ENCODE measurements at regions not wholly inside any gene's neighbourhood (a gene's known extent, or its start where the extent isn't known, plus 50 kb on each side); places are given as distances from the start of the nearest gene placed in this dataset.

- H3K4me3 ChIP-seq (replicated peaks in 1 of 4; ENCODE audit: control extremely low read depth in 1 of 4, insufficient read depth in 1 of 4, low read depth in 3 of 4, low read length in 4 of 4) = no peak overlapping the region
- H3K27ac ChIP-seq (ENCODE audit: insufficient read depth, low read length) = no peak overlapping the region
- DNase-seq (ENCODE audit: low read depth in 2 of 2) = no peak
Observed at GRCh38 chr3:78459796-78460195, 1308.0 kb downstream of the ROBO1 start.

DNA sequence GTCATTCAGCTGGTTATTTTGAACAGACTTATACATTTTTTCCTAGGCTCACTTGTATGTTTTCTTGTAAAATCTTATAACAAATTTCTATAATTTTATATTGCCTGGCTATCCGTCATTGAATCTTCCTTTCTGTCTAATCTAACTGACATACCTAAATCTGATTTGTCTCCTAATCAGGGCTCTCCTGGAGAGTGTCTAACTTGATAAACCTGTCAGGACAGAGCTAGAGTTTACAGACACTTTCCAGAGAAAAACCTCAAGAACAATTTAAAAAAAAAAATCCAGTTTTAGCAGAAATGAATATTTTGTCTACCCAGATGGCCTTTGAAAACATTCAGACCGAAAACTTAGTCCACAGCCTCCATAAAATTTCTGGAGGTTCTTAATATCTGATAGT is 1305.8 kb downstream of the ROBO1 start:
- H3K79me2 ChIP-seq (ENCODE audit: control insufficient read depth, insufficient read depth, low read length) = no peaks in the 10 kb centered on the region
- H2AFZ ChIP-seq (ENCODE audit: low read length) = no peak overlapping the region
- no peak overlapping the region for H3K27ac ChIP-seq (ENCODE audit: insufficient read depth, low read length)
- no peaks in the 10 kb centered on the region for H3K4me1 ChIP-seq (ENCODE audit: control insufficient read depth, extremely low read depth, insufficient read depth, low read length)
- no peaks in the 10 kb centered on the region for H3K9me3 ChIP-seq (ENCODE audit: control insufficient read depth, insufficient read depth, low read depth, low read length)
- H3K36me3 ChIP-seq (ENCODE audit: control insufficient read depth, insufficient read depth, low read length) = no peaks in the 10 kb centered on the region
- no peak overlapping the region for H3K4me2 ChIP-seq (ENCODE audit: extremely low read depth, insufficient read depth, low read length)
- TF ChIP-seq, protein P1, sequence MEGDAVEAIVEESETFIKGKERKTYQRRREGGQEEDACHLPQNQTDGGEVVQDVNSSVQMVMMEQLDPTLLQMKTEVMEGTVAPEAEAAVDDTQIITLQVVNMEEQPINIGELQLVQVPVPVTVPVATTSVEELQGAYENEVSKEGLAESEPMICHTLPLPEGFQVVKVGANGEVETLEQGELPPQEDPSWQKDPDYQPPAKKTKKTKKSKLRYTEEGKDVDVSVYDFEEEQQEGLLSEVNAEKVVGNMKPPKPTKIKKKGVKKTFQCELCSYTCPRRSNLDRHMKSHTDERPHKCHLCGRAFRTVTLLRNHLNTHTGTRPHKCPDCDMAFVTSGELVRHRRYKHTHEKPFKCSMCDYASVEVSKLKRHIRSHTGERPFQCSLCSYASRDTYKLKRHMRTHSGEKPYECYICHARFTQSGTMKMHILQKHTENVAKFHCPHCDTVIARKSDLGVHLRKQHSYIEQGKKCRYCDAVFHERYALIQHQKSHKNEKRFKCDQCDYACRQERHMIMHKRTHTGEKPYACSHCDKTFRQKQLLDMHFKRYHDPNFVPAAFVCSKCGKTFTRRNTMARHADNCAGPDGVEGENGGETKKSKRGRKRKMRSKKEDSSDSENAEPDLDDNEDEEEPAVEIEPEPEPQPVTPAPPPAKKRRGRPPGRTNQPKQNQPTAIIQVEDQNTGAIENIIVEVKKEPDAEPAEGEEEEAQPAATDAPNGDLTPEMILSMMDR (conservative IDR thresholded peaks at IDR 0.05 in 1 of 2, IDR thresholded peaks at IDR 0.05 in 1 of 2; ENCODE audit: low read depth in 1 of 2, low read length in 2 of 2) = no peak
- no peak for TF ChIP-seq EZH2 (IDR thresholded peaks at IDR 0.05; ENCODE audit: low read length, missing control alignments)
- H3K27me3 ChIP-seq (ENCODE audit: control insufficient read depth, insufficient read depth, low read length) = no peaks in the 10 kb centered on the region
- H3K9ac ChIP-seq (ENCODE audit: insufficient read depth, low read length) = no peak overlapping the region
- no peak overlapping the region for H3K4me3 ChIP-seq (replicated peaks in 1 of 4; ENCODE audit: control extremely low read depth in 1 of 4, insufficient read depth in 1 of 4, low read depth in 3 of 4, low read length in 4 of 4)
- no peak for DNase-seq (ENCODE audit: low read depth in 2 of 2)
- no peaks in the 10 kb centered on the region for H4K20me1 ChIP-seq (ENCODE audit: control insufficient read depth, extremely low read depth, insufficient read depth, low read length)

More at GRCh38 chr3:78459796-78460195, 1308.0 kb downstream of the ROBO1 start:
- Histone ChIP-seq H2AFZ (ENCODE audit: low read length) (no peak overlapping the region), H3K27me3 (ENCODE audit: control insufficient read depth, insufficient read depth, low read length) (no peaks in the 10 kb centered on the region), H3K4me1 (ENCODE audit: control insufficient read depth, extremely low read depth, insufficient read depth, low read length) (no peaks in the 10 kb centered on the region), H3K9ac (ENCODE audit: insufficient read depth, low read length) (no peak overlapping the region), H3K79me2 (ENCODE audit: control insufficient read depth, insufficient read depth, low read length) (no peaks in the 10 kb centered on the region), H3K9me3 (ENCODE audit: control insufficient read depth, insufficient read depth, low read depth, low read length) (no peaks in the 10 kb centered on the region), H3K36me3 (ENCODE audit: control insufficient read depth, insufficient read depth, low read length) (no peaks in the 10 kb centered on the region), H4K20me1 (ENCODE audit: control insufficient read depth, extremely low read depth, insufficient read depth, low read length) (no peaks in the 10 kb centered on the region), H3K4me2 (ENCODE audit: extremely low read depth, insufficient read depth, low read length) (no peak overlapping the region)
- TF ChIP-seq EZH2 (IDR thresholded peaks at IDR 0.05; ENCODE audit: low read length, missing control alignments) = no peak
- TF ChIP-seq, protein P1 (conservative IDR thresholded peaks at IDR 0.05 in 1 of 2, IDR thresholded peaks at IDR 0.05 in 1 of 2; ENCODE audit: low read depth in 1 of 2, low read length in 2 of 2) = no peak

- H3K36me3 ChIP-seq (ENCODE audit: control insufficient read depth, insufficient read depth, low read length) = no peaks in the 10 kb centered on the region
- DNase-seq (ENCODE audit: low read depth in 2 of 2) = no peak
- H4K20me1 ChIP-seq (ENCODE audit: control insufficient read depth, extremely low read depth, insufficient read depth, low read length) = no peaks in the 10 kb centered on the region
- TF ChIP-seq EZH2 (IDR thresholded peaks at IDR 0.05; ENCODE audit: low read length, missing control alignments) = no peak
- TF ChIP-seq, protein P1 (conservative IDR thresholded peaks at IDR 0.05 in 1 of 2, IDR thresholded peaks at IDR 0.05 in 1 of 2; ENCODE audit: low read depth in 1 of 2, low read length in 2 of 2) = no peak
- no peaks in the 10 kb centered on the region for H3K9me3 ChIP-seq (ENCODE audit: control insufficient read depth, insufficient read depth, low read depth, low read length)
- H3K79me2 ChIP-seq (ENCODE audit: control insufficient read depth, insufficient read depth, low read length) = no peaks in the 10 kb centered on the region
- H3K27me3 ChIP-seq (ENCODE audit: control insufficient read depth, insufficient read depth, low read length) = no peaks in the 10 kb centered on the region
- no peak overlapping the region for H3K4me2 ChIP-seq (ENCODE audit: extremely low read depth, insufficient read depth, low read length)
- H2AFZ ChIP-seq (ENCODE audit: low read length) = no peak overlapping the region
- no peak overlapping the region for H3K4me3 ChIP-seq (replicated peaks in 1 of 4; ENCODE audit: control extremely low read depth in 1 of 4, insufficient read depth in 1 of 4, low read depth in 3 of 4, low read length in 4 of 4)
- H3K27ac ChIP-seq (ENCODE audit: insufficient read depth, low read length) = no peak overlapping the region
- no peaks in the 10 kb centered on the region for H3K4me1 ChIP-seq (ENCODE audit: control insufficient read depth, extremely low read depth, insufficient read depth, low read length)
- no peak overlapping the region for H3K9ac ChIP-seq (ENCODE audit: insufficient read depth, low read length)
Observed at GRCh38 chr3:78476076-78476475, 1291.7 kb downstream of the ROBO1 start.

All from fibroblast of lung (primary cell).